H1 (cell line): ENCODE measurements at regions not wholly inside any gene's neighbourhood (a gene's known extent, or its start where the extent isn't known, plus 50 kb on each side); places are given as distances from the start of the nearest gene placed in this dataset.

ENCODE experiments used
- CTCF ChIP-seq, 3 experiments: IDR thresholded peaks; 1 replicate in 2 of 3; 2 replicates in 1 of 3; pipeline versions ENCODE4 v1.5.1 to v1.6.1; 2011; ENCODE audit warnings: low read length in 3 of 3, mild to moderate bottlenecking in 3 of 3, inconsistent platforms in 2 of 3, low read depth in 1 of 3, moderate library complexity in 1 of 3; ENCODE audit not compliant: insufficient read depth in 1 of 3; ENCODE audit errors: control extremely low read depth in 1 of 3
- HDAC6 ChIP-seq: IDR thresholded peaks from one replicate; pipeline ENCODE4 v1.7.1; 2012; ENCODE audit warnings: low read depth, mild to moderate bottlenecking, inconsistent platforms, low read length, moderate library complexity
- ZNF274 ChIP-seq: IDR thresholded peaks from 2 replicates; pipeline ENCODE4 v1.7.0; 2012; ENCODE audit warnings: low read length, borderline replicate concordance; ENCODE audit errors: extremely low read depth

GRCh38 chr4:128649161-128649560, 160.3 kb upstream of the JADE1 start:
- no peak for TF ChIP-seq CTCF (IDR thresholded peaks at IDR 0.05; ENCODE audit: control extremely low read depth in 1 of 3, insufficient read depth in 1 of 3, low read depth in 1 of 3, low read length in 3 of 3)
- TF ChIP-seq ZNF274 = no peak
- no peak for TF ChIP-seq HDAC6
